C1 segment of cervical spinal cord (tissue), 14 donors: ENCODE measurements at regions not wholly inside any gene's neighbourhood (a gene's known extent, or its start where the extent isn't known, plus 50 kb on each side); places are given as distances from the start of the nearest gene placed in this dataset.

ENCODE experiments used
- DNase-seq, 14 donors: peaks; one replicate each; lab custom pipeline; 2025; lab: John Stamatoyannopoulos, UW

- DNase-seq = peak in 2 of 14 donors; percentile 29 to 95
Observed at GRCh38 chr14:100436745-100437406, 113.7 kb downstream of the SLC25A47 start.

- no peak for DNase-seq
Observed at GRCh38 chr14:100438271-100438670, 115.1 kb downstream of the SLC25A47 start.

- DNase-seq = peak in 1 of 14 donors; percentile 74
Observed at GRCh38 chr14:100438678-100439592, 115.8 kb downstream of the SLC25A47 start.

- no peak for DNase-seq
Observed at GRCh38 chr14:100439781-100440180, 116.6 kb downstream of the SLC25A47 start.

GRCh38 chr14:100440207-100440631 lies 117.1 kb downstream of the SLC25A47 start:
- DNase-seq = peak in 12 of 14 donors; percentile 23 to 97 (median 46)

GRCh38 chr14:100440758-100441203 lies 117.6 kb downstream of the SLC25A47 start:
- peak in 1 of 14 donors; percentile 82 for DNase-seq

GRCh38 chr14:100441271-100441947 lies 118.3 kb downstream of the SLC25A47 start:
- DNase-seq = no peak

- no peak for DNase-seq
Observed at GRCh38 chr14:100442036-100442435, 118.9 kb downstream of the SLC25A47 start.

GRCh38 chr14:100442498-100443490 lies 119.7 kb downstream of the SLC25A47 start:
- DNase-seq = no peak

GRCh38 chr14:100443603-100444002 lies 120.5 kb downstream of the SLC25A47 start:
- DNase-seq = no peak

- no peak for DNase-seq
Observed at GRCh38 chr14:100445436-100446088, 122.4 kb downstream of the SLC25A47 start.

GRCh38 chr14:100446572-100446971 lies 123.4 kb downstream of the SLC25A47 start:
- DNase-seq = no peak

GRCh38 chr14:100448376-100448775 lies 125.2 kb downstream of the SLC25A47 start:
- DNase-seq = no peak

- no peak for DNase-seq
Observed at GRCh38 chr14:100449225-100449987, 126.3 kb downstream of the SLC25A47 start.

GRCh38 chr14:100450049-100450448 lies 126.9 kb downstream of the SLC25A47 start:
- DNase-seq = no peak

- no peak for DNase-seq
Observed at GRCh38 chr14:100450736-100451135, 127.6 kb downstream of the SLC25A47 start.

- DNase-seq = no peak
Observed at GRCh38 chr14:100451264-100451663, 128.1 kb downstream of the SLC25A47 start.

- no peak for DNase-seq
Observed at GRCh38 chr14:100453930-100454329, 130.8 kb downstream of the SLC25A47 start.

- no peak for DNase-seq
Observed at GRCh38 chr14:100454437-100454836, 131.3 kb downstream of the SLC25A47 start.
